ENCODE measurements at regions not wholly inside any gene's neighbourhood (a gene's known extent, or its start where the extent isn't known, plus 50 kb on each side); places are given as distances from the start of the nearest gene placed in this dataset.

DNA sequence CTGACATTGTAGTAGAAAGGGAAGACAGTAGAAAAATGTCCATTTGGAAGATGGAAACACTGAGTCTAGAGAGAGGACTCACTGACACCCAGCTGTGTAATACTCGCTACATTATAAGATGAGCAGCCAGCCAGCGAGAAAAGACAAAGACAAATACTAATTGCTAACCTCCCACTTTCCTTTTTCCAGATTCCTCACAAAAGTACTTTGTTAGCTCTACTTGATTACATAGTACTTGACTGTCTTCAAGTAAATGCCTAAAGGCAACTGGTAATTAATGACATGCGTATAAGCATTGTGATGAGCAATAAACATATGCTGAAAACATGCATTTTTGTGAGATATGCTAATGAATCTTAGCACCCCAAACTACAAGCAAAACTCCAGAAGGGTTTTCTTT is 363.1 kb downstream of the GPAM start:
- ATAC-seq (ENCODE audit: low read depth) = no peak
- no peak for TF ChIP-seq CTCF (IDR thresholded peaks at IDR 0.05; ENCODE audit: poor library complexity, severe bottlenecking)
- no peak for DNase-seq (ENCODE audit: low spot score)
- Histone ChIP-seq H3K4me1 (ENCODE audit: insufficient read depth, poor library complexity, severe bottlenecking) (no peaks in the 10 kb centered on the region), H3K4me3 (ENCODE audit: severe bottlenecking) (no peak overlapping the region), H3K9me3 (ENCODE audit: severe bottlenecking) (no peaks in the 10 kb centered on the region), H3K36me3 (ENCODE audit: low read depth) (no peaks in the 10 kb centered on the region), H3K27me3 (ENCODE audit: insufficient read depth, poor library complexity, severe bottlenecking) (no peaks in the 10 kb centered on the region), H3K27ac (ENCODE audit: poor library complexity, severe bottlenecking) (no peak overlapping the region)

GRCh38 chr10:111821871-111822270 is 361.7 kb downstream of the GPAM start:
- DNase-seq (ENCODE audit: low spot score) (no peak), ATAC-seq (ENCODE audit: low read depth) (no peak)
- no peak overlapping the region for H3K4me3 ChIP-seq (ENCODE audit: severe bottlenecking)
- no peaks in the 10 kb centered on the region for H3K36me3 ChIP-seq (ENCODE audit: low read depth)
- TF ChIP-seq CTCF (IDR thresholded peaks at IDR 0.05; ENCODE audit: poor library complexity, severe bottlenecking) = no peak
- no peaks in the 10 kb centered on the region for H3K27me3 ChIP-seq (ENCODE audit: insufficient read depth, poor library complexity, severe bottlenecking)
- no peak overlapping the region for H3K27ac ChIP-seq (ENCODE audit: poor library complexity, severe bottlenecking)
- H3K9me3 ChIP-seq (ENCODE audit: severe bottlenecking) = no peaks in the 10 kb centered on the region
- H3K4me1 ChIP-seq (ENCODE audit: insufficient read depth, poor library complexity, severe bottlenecking) = no peaks in the 10 kb centered on the region

DNA sequence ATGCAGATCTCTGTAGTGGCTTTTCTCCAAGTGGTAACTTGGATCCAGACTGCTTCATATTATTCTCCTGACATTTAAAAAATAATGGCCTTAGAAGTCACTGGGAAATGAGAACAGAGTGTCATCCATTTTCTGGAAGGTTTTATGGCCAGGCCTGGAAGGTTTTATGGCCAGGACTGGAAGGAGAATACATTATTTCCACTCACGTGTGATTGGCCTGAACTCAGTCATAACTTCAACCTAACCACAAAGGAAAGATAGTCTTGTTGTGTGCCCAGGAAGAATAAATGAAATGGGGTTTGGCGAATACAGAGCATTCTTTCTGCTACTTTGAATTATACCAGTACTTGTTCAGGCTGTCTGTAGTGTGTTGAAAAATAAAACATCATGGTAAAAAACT is 360.9 kb downstream of the GPAM start:
- no peak for ATAC-seq (ENCODE audit: low read depth)
- Histone ChIP-seq H3K4me1 (ENCODE audit: insufficient read depth, poor library complexity, severe bottlenecking) (no peaks in the 10 kb centered on the region), H3K9me3 (ENCODE audit: severe bottlenecking) (no peaks in the 10 kb centered on the region), H3K4me3 (ENCODE audit: severe bottlenecking) (no peak overlapping the region), H3K27me3 (ENCODE audit: insufficient read depth, poor library complexity, severe bottlenecking) (no peaks in the 10 kb centered on the region), H3K27ac (ENCODE audit: poor library complexity, severe bottlenecking) (no peak overlapping the region), H3K36me3 (ENCODE audit: low read depth) (no peaks in the 10 kb centered on the region)
- no peak for TF ChIP-seq CTCF (IDR thresholded peaks at IDR 0.05; ENCODE audit: poor library complexity, severe bottlenecking)
- no peak for DNase-seq (ENCODE audit: low spot score)

DNA sequence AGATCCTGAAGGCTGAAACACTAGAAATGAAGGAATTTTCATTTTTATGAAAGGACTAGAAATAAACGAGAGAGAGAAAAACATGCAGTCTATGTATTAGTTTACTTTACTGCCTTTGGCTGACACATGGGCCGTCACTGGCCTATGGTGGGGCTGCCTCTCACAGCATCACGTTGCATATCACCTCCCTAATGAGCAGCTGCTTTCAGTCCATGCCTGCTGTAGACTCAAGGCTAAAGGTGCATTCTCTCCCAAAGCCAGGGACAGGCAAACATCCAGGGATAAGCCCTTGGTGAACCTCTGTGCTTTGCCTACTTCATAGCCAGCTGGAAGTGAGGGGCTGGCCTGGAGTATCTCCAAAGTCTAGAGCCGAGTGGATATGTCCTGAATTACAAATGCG is 359.4 kb downstream of the GPAM start:
- H3K9me3 ChIP-seq (ENCODE audit: severe bottlenecking) = no peaks in the 10 kb centered on the region
- H3K27ac ChIP-seq (ENCODE audit: poor library complexity, severe bottlenecking) = no peak overlapping the region
- H3K27me3 ChIP-seq (ENCODE audit: insufficient read depth, poor library complexity, severe bottlenecking) = no peaks in the 10 kb centered on the region
- no peak overlapping the region for H3K4me3 ChIP-seq (ENCODE audit: severe bottlenecking)
- no peaks in the 10 kb centered on the region for H3K4me1 ChIP-seq (ENCODE audit: insufficient read depth, poor library complexity, severe bottlenecking)
- DNase-seq (ENCODE audit: low spot score) (no peak), ATAC-seq (ENCODE audit: low read depth) (no peak)
- TF ChIP-seq CTCF (IDR thresholded peaks at IDR 0.05; ENCODE audit: poor library complexity, severe bottlenecking) = no peak
- no peaks in the 10 kb centered on the region for H3K36me3 ChIP-seq (ENCODE audit: low read depth)

DNA sequence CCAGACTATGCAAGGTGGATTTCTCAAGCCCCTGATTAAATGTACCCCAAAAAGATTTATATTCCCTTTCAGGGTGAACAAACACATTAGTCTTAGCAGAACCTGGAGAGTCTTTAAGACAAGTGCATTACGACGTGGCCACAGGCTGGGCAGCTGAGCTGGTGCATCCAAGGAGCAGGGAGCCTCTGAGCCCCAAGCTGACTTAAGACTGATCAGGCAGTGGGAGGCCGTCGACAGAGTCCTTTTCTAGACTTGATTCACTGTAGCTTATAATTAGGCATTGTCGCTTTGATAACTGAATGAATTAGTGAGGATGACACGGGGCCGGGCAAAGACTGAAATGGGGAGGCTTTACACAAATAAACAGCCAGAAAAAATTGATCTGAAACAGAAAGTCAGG is 353.2 kb downstream of the GPAM start:
- ATAC-seq (ENCODE audit: low read depth) = no peak
- no peak for DNase-seq (ENCODE audit: low spot score)
- Histone ChIP-seq H3K9me3 (ENCODE audit: severe bottlenecking) (no peaks in the 10 kb centered on the region), H3K4me3 (ENCODE audit: severe bottlenecking) (no peak overlapping the region), H3K4me1 (ENCODE audit: insufficient read depth, poor library complexity, severe bottlenecking) (no peaks in the 10 kb centered on the region), H3K27ac (ENCODE audit: poor library complexity, severe bottlenecking) (no peak overlapping the region), H3K27me3 (ENCODE audit: insufficient read depth, poor library complexity, severe bottlenecking) (no peaks in the 10 kb centered on the region), H3K36me3 (ENCODE audit: low read depth) (no peaks in the 10 kb centered on the region)
- no peak for TF ChIP-seq CTCF (IDR thresholded peaks at IDR 0.05; ENCODE audit: poor library complexity, severe bottlenecking)

All from RWPE2 (cell line).